ENCODE measurements at regions not wholly inside any gene's neighbourhood (a gene's known extent, or its start where the extent isn't known, plus 50 kb on each side); places are given as distances from the start of the nearest gene placed in this dataset.

GRCh38 chr9:116061546-116062205, 91.9 kb upstream of the PAPPA start:
- no peaks in the 10 kb centered on the region for H3K36me3 Mint-ChIP-seq
- H3K27me3 Mint-ChIP-seq (ENCODE audit: low read depth) = peaks cover 2% of the 10 kb centered on the region
- H3K27ac Mint-ChIP-seq = no peak overlapping the region
- peaks cover 6% of the 10 kb centered on the region for H3K9me3 Mint-ChIP-seq
- H3K4me3 Mint-ChIP-seq = no peak overlapping the region
- TF ChIP-seq CTCF (IDR thresholded peaks at IDR 0.05; ENCODE audit: unreplicated experiment) = no peak
- H3K4me1 Mint-ChIP-seq = no peaks in the 10 kb centered on the region
- DNase-seq (ENCODE audit: low spot score in 2 of 2, unreplicated experiment in 2 of 2) = no peak

- no peaks in the 10 kb centered on the region for H3K4me1 Mint-ChIP-seq
- H3K27ac Mint-ChIP-seq = no peak overlapping the region
- TF ChIP-seq CTCF (IDR thresholded peaks at IDR 0.05; ENCODE audit: unreplicated experiment) = no peak
- no peak overlapping the region for H3K4me3 Mint-ChIP-seq
- H3K9me3 Mint-ChIP-seq = peaks cover 6% of the 10 kb centered on the region
- no peak for DNase-seq (ENCODE audit: low spot score in 2 of 2, unreplicated experiment in 2 of 2)
- no peaks in the 10 kb centered on the region for H3K36me3 Mint-ChIP-seq
- H3K27me3 Mint-ChIP-seq (ENCODE audit: low read depth) = peaks cover 6% of the 10 kb centered on the region
These were observed 91.4 kb upstream of the PAPPA start for GRCh38 chr9:116062206-116062550.

- Mint-ChIP-seq H3K36me3 (no peaks in the 10 kb centered on the region), H3K4me1 (no peaks in the 10 kb centered on the region), H3K9me3 (peaks cover 6% of the 10 kb centered on the region), H3K27ac (no peak overlapping the region), H3K27me3 (ENCODE audit: low read depth) (peaks cover 9% of the 10 kb centered on the region), H3K4me3 (no peak overlapping the region)
- no peak for DNase-seq (ENCODE audit: low spot score in 2 of 2, unreplicated experiment in 2 of 2)
- TF ChIP-seq CTCF (IDR thresholded peaks at IDR 0.05; ENCODE audit: unreplicated experiment) = no peak
These were observed 88.6 kb upstream of the PAPPA start for GRCh38 chr9:116064970-116065369.

- no peak for TF ChIP-seq CTCF (IDR thresholded peaks at IDR 0.05; ENCODE audit: unreplicated experiment)
- Mint-ChIP-seq H3K9me3 (peaks cover 6% of the 10 kb centered on the region), H3K4me1 (no peaks in the 10 kb centered on the region), H3K36me3 (no peaks in the 10 kb centered on the region), H3K27ac (no peak overlapping the region), H3K4me3 (no peak overlapping the region), H3K27me3 (ENCODE audit: low read depth) (peaks cover 9% of the 10 kb centered on the region)
- DNase-seq (ENCODE audit: low spot score in 2 of 2, unreplicated experiment in 2 of 2) = no peak
These were observed 87.4 kb upstream of the PAPPA start for GRCh38 chr9:116066221-116066620.

GRCh38 chr9:116067566-116067965, 86.0 kb upstream of the PAPPA start:
- no peaks in the 10 kb centered on the region for H3K4me1 Mint-ChIP-seq
- H3K9me3 Mint-ChIP-seq = peaks cover 6% of the 10 kb centered on the region
- TF ChIP-seq CTCF (IDR thresholded peaks at IDR 0.05; ENCODE audit: unreplicated experiment) = no peak
- DNase-seq (ENCODE audit: low spot score in 2 of 2, unreplicated experiment in 2 of 2) = no peak
- H3K4me3 Mint-ChIP-seq = no peak overlapping the region
- H3K36me3 Mint-ChIP-seq = no peaks in the 10 kb centered on the region
- H3K27me3 Mint-ChIP-seq (ENCODE audit: low read depth) = peaks cover 11% of the 10 kb centered on the region
- H3K27ac Mint-ChIP-seq = no peak overlapping the region

Measured in mesothelial cell of epicardium (in vitro differentiated cells).